Muscle layer of duodenum (tissue), 2 donors: ENCODE measurements at regions not wholly inside any gene's neighbourhood (a gene's known extent, or its start where the extent isn't known, plus 50 kb on each side); places are given as distances from the start of the nearest gene placed in this dataset.

Experiments
- H3K27ac ChIP-seq: one replicate; pipeline ENCODE4 v1.7.0; 2013; ENCODE audit warnings: mild to moderate bottlenecking, low read length
- H3K27me3 ChIP-seq: one replicate; pipeline ENCODE4 v1.7.0; 2013; ENCODE audit warnings: low read depth, mild to moderate bottlenecking, control low read depth, low read length
- H3K36me3 ChIP-seq, 2 donors: one replicate each; pipeline ENCODE4 v1.7.0; 2013; ENCODE audit warnings: low read length in 2 of 2, control low read depth in 1 of 2, mild to moderate bottlenecking in 1 of 2; ENCODE audit not compliant: insufficient read depth in 2 of 2, control insufficient read depth in 1 of 2
- H3K4me1 ChIP-seq, 2 donors: one replicate each; pipeline ENCODE4 v1.7.0; 2013; ENCODE audit warnings: low read length in 2 of 2, mild to moderate bottlenecking in 2 of 2, control low read depth in 1 of 2, moderate library complexity in 1 of 2; ENCODE audit not compliant: insufficient read depth in 2 of 2, control insufficient read depth in 1 of 2
- H3K4me3 ChIP-seq, 2 donors: one replicate each; pipeline ENCODE4 v1.7.0; 2013; ENCODE audit warnings: low read length in 2 of 2, low read depth in 1 of 2, mild to moderate bottlenecking in 1 of 2
- H3K9me3 ChIP-seq, 2 donors: one replicate each; pipeline ENCODE4 v1.7.0; 2013; ENCODE audit warnings: low read length in 2 of 2, control low read depth in 1 of 2, mild to moderate bottlenecking in 1 of 2; ENCODE audit not compliant: control insufficient read depth in 1 of 2
- donor health status: healthy.

- H3K36me3 ChIP-seq, result no peaks in the 10 kb centered on the region
- H3K27me3 ChIP-seq, result no peaks in the 10 kb centered on the region
- H3K9me3 ChIP-seq, result no peaks in the 10 kb centered on the region
- H3K4me1 ChIP-seq, result no peaks in the 10 kb centered on the region
- no peak overlapping the region for H3K27ac ChIP-seq
- no peak overlapping the region for H3K4me3 ChIP-seq
Observed at GRCh38 chr10:128995676-128996075, 471.4 kb upstream of the MGMT start.

- H3K27ac ChIP-seq, result no peak overlapping the region
- H3K9me3 ChIP-seq, result no peaks in the 10 kb centered on the region
- no peaks in the 10 kb centered on the region for H3K27me3 ChIP-seq
- no peaks in the 10 kb centered on the region for H3K4me1 ChIP-seq
- no peaks in the 10 kb centered on the region for H3K36me3 ChIP-seq
- no peak overlapping the region for H3K4me3 ChIP-seq
Observed at GRCh38 chr10:128996092-128996491, 470.9 kb upstream of the MGMT start.

GRCh38 chr10:128998101-128998805, 468.8 kb upstream of the MGMT start:
- no peaks in the 10 kb centered on the region for H3K36me3 ChIP-seq
- no peaks in the 10 kb centered on the region for H3K9me3 ChIP-seq
- no peak overlapping the region for H3K4me3 ChIP-seq
- H3K4me1 ChIP-seq, result no peaks in the 10 kb centered on the region
- no peak overlapping the region for H3K27ac ChIP-seq
- H3K27me3 ChIP-seq, result no peaks in the 10 kb centered on the region

- Histone ChIP-seq H3K36me3 (no peaks in the 10 kb centered on the region), H3K4me3 (no peak overlapping the region), H3K4me1 (no peaks in the 10 kb centered on the region), H3K27ac (no peak overlapping the region), H3K9me3 (peaks cover 0 to 10% of the 10 kb centered on the region in 2 donors), H3K27me3 (no peaks in the 10 kb centered on the region)
Observed at GRCh38 chr10:129004398-129004797, 462.6 kb upstream of the MGMT start.

GRCh38 chr10:129005080-129005479, 462.0 kb upstream of the MGMT start:
- Histone ChIP-seq H3K9me3 (peaks cover 0 to 10% of the 10 kb centered on the region in 2 donors), H3K27ac (no peak overlapping the region), H3K36me3 (no peaks in the 10 kb centered on the region), H3K27me3 (no peaks in the 10 kb centered on the region), H3K4me1 (no peaks in the 10 kb centered on the region), H3K4me3 (no peak overlapping the region)

- Histone ChIP-seq H3K9me3 (peaks cover 0 to 10% of the 10 kb centered on the region in 2 donors), H3K27me3 (no peaks in the 10 kb centered on the region), H3K4me3 (no peak overlapping the region), H3K4me1 (no peaks in the 10 kb centered on the region), H3K36me3 (no peaks in the 10 kb centered on the region), H3K27ac (no peak overlapping the region)
Observed at GRCh38 chr10:129005804-129006203, 461.2 kb upstream of the MGMT start.

GRCh38 chr10:129018511-129018910, 448.5 kb upstream of the MGMT start:
- Histone ChIP-seq H3K27me3 (no peaks in the 10 kb centered on the region), H3K27ac (no peak overlapping the region), H3K9me3 (no peaks in the 10 kb centered on the region), H3K4me3 (no peak overlapping the region), H3K4me1 (peaks cover 0 to 11% of the 10 kb centered on the region in 2 donors), H3K36me3 (no peaks in the 10 kb centered on the region)

GRCh38 chr10:129020651-129021330, 446.2 kb upstream of the MGMT start:
- Histone ChIP-seq H3K27me3 (no peaks in the 10 kb centered on the region), H3K4me1 (peaks cover 0 to 11% of the 10 kb centered on the region in 2 donors), H3K4me3 (no peak overlapping the region), H3K36me3 (no peaks in the 10 kb centered on the region), H3K9me3 (no peaks in the 10 kb centered on the region), H3K27ac (no peak overlapping the region)

- no peaks in the 10 kb centered on the region for H3K36me3 ChIP-seq
- no peaks in the 10 kb centered on the region for H3K9me3 ChIP-seq
- H3K27ac ChIP-seq, result no peak overlapping the region
- H3K27me3 ChIP-seq, result no peaks in the 10 kb centered on the region
- no peak overlapping the region for H3K4me3 ChIP-seq
- H3K4me1 ChIP-seq, result peaks cover 0 to 11% of the 10 kb centered on the region in 2 donors
Observed at GRCh38 chr10:129021594-129022304, 445.3 kb upstream of the MGMT start.

GRCh38 chr10:129023082-129023481, 444.0 kb upstream of the MGMT start:
- Histone ChIP-seq H3K36me3 (no peaks in the 10 kb centered on the region), H3K4me1 (peaks cover 0 to 11% of the 10 kb centered on the region in 2 donors), H3K4me3 (no peak overlapping the region), H3K27ac (no peak overlapping the region), H3K27me3 (no peaks in the 10 kb centered on the region), H3K9me3 (no peaks in the 10 kb centered on the region)

- H3K9me3 ChIP-seq, result no peaks in the 10 kb centered on the region
- no peaks in the 10 kb centered on the region for H3K27me3 ChIP-seq
- no peak overlapping the region for H3K27ac ChIP-seq
- no peaks in the 10 kb centered on the region for H3K36me3 ChIP-seq
- H3K4me3 ChIP-seq, result no peak overlapping the region
- H3K4me1 ChIP-seq, result peaks cover 0 to 11% of the 10 kb centered on the region in 2 donors
Observed at GRCh38 chr10:129024046-129024445, 443.0 kb upstream of the MGMT start.
